Hepatocyte (in vitro differentiated cells): ENCODE measurements at regions not wholly inside any gene's neighbourhood (a gene's known extent, or its start where the extent isn't known, plus 50 kb on each side); places are given as distances from the start of the nearest gene placed in this dataset.

Source experiments
- CTCF ChIP-seq: fragments of 200-600 bp; sonication (generic); IDR thresholded peaks from 2 replicates; pipeline ENCODE4 v1.5.1; 2016; ENCODE audit warnings: antibody characterized with exemption, mild to moderate bottlenecking; ENCODE audit not compliant: poor library complexity
- EZH2 ChIP-seq: fragments of 200-600 bp; sonication (generic); IDR thresholded peaks from 2 replicates; pipeline ENCODE4 v1.6.1; 2016; ENCODE audit warnings: antibody characterized with exemption, mild to moderate bottlenecking, borderline replicate concordance

DNA sequence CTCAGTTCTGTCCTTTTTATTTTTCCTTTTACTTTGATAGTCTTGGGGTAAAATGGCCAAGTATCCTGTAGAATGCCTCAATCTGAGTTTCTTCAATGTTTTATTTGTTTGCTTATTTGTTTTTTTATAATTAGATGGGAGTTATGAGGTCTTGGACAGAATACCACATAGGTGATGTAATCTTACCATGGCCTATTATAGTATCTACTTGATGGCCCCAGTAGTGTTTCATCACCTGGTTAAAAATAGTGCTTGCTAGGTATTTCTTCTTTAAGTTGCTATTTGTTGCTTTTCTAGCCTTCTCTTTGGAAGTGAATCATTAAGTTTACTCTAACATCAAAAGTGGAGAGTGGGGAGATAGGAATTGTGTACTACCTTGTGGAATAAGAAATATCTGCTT is 1020.0 kb upstream of the KCND2 start:
- TF ChIP-seq CTCF = no peak
- no peak for TF ChIP-seq EZH2
